SK-N-MC (cell line): ENCODE measurements at regions not wholly inside any gene's neighbourhood (a gene's known extent, or its start where the extent isn't known, plus 50 kb on each side); places are given as distances from the start of the nearest gene placed in this dataset.

Experiments used
- EZH2 ChIP-seq: fragments of 200-600 bp; sonication (generic); IDR thresholded peaks from one replicate; pipeline ENCODE4 v1.6.1; 2017; ENCODE audit warnings: antibody characterized with exemption
- FOXP2 ChIP-seq: optimal IDR thresholded peaks from 2 replicates; pipeline ENCODE3; 2011; ENCODE audit warnings: mild to moderate bottlenecking, moderate library complexity; ENCODE audit not compliant: insufficient read depth; ENCODE audit errors: extremely low read length, control extremely low read depth
- POLR2AphosphoS5 ChIP-seq: IDR thresholded peaks from 2 replicates; pipeline ENCODE4 v1.6.1; 2012; ENCODE audit warnings: mild to moderate bottlenecking, low read depth, low read length, borderline replicate concordance

- no peak for TF ChIP-seq EZH2
- TF ChIP-seq POLR2AphosphoS5, result no peak
- no peak for TF ChIP-seq FOXP2
Measured at GRCh38 chr10:45147000-45147399, 146.3 kb downstream of the ZNF22 start.
